NCI-H1436 treated with DMSO at 0.1 percent for 48 hours (cell line): ENCODE measurements at regions not wholly inside any gene's neighbourhood (a gene's known extent, or its start where the extent isn't known, plus 50 kb on each side); places are given as distances from the start of the nearest gene placed in this dataset.

Experiments
- DNase-seq: peaks from one replicate; lab custom pipeline; 2025; lab: John Stamatoyannopoulos, UW

GRCh38 chr7:34603711-34604444 lies 54.1 kb upstream of the NPSR1 start:
- DNase-seq, result no peak
